NCI-H2196 treated with DMSO at 0.1 percent for 48 hours (cell line): ENCODE measurements at regions not wholly inside any gene's neighbourhood (a gene's known extent, or its start where the extent isn't known, plus 50 kb on each side); places are given as distances from the start of the nearest gene placed in this dataset.
"Not testable (repeated sequence)": the region's sequence is repeated elsewhere in the genome, so short reads cannot be mapped to it uniquely, and the experiment has no call there.

Source experiments
- DNase-seq: peaks from one replicate; lab custom pipeline; 2025; ENCODE audit not compliant: unreplicated experiment; lab: John Stamatoyannopoulos, UW

- no peak for DNase-seq
Observed at GRCh38 chr15:26032162-26032846, 169.2 kb upstream of the ATP10A start.

GRCh38 chr15:26029586-26029985, 166.5 kb upstream of the ATP10A start:
- DNase-seq = not testable (repeated sequence)

- DNase-seq = no peak
Observed at GRCh38 chr15:26029146-26029545, 166.0 kb upstream of the ATP10A start.

GRCh38 chr15:26028086-26028740, 165.1 kb upstream of the ATP10A start:
- DNase-seq = no peak

- DNase-seq = not testable (repeated sequence)
Observed at GRCh38 chr15:26026671-26027070, 163.5 kb upstream of the ATP10A start.

- DNase-seq = no peak
Observed at GRCh38 chr15:26024241-26024640, 161.1 kb upstream of the ATP10A start.

GRCh38 chr15:26023691-26024090, 160.6 kb upstream of the ATP10A start:
- DNase-seq = no peak

GRCh38 chr15:26023231-26023630, 160.1 kb upstream of the ATP10A start:
- DNase-seq = no peak

GRCh38 chr15:26020871-26021270, 157.7 kb upstream of the ATP10A start:
- no peak for DNase-seq

GRCh38 chr15:26017665-26018064, 154.5 kb upstream of the ATP10A start:
- no peak for DNase-seq

GRCh38 chr15:26015516-26016075, 152.5 kb upstream of the ATP10A start:
- DNase-seq = no peak

GRCh38 chr15:26013981-26014380, 150.9 kb upstream of the ATP10A start:
- no peak for DNase-seq

- DNase-seq = no peak
Observed at GRCh38 chr15:26011916-26012315, 148.8 kb upstream of the ATP10A start.

- no peak for DNase-seq
Observed at GRCh38 chr15:26007151-26007550, 144.0 kb upstream of the ATP10A start.

- DNase-seq = no peak
Observed at GRCh38 chr15:26001201-26001600, 138.1 kb upstream of the ATP10A start.

- DNase-seq = no peak
Observed at GRCh38 chr15:25993506-25993905, 130.4 kb upstream of the ATP10A start.

GRCh38 chr15:25990220-25990619, 127.1 kb upstream of the ATP10A start:
- DNase-seq = no peak

GRCh38 chr15:25989327-25989726, 126.2 kb upstream of the ATP10A start:
- DNase-seq = no peak

- not testable (repeated sequence) for DNase-seq
Observed at GRCh38 chr15:25988716-25989115, 125.6 kb upstream of the ATP10A start.

GRCh38 chr15:25987638-25988037, 124.5 kb upstream of the ATP10A start:
- no peak for DNase-seq

- no peak for DNase-seq
Observed at GRCh38 chr15:25985165-25985564, 122.0 kb upstream of the ATP10A start.

GRCh38 chr15:25982736-25983135, 119.6 kb upstream of the ATP10A start:
- DNase-seq = no peak
